ENCODE measurements at regions not wholly inside any gene's neighbourhood (a gene's known extent, or its start where the extent isn't known, plus 50 kb on each side); places are given as distances from the start of the nearest gene placed in this dataset.

GRCh38 chr1:90190523-90190922, 195.6 kb downstream of the ZNF326 start:
- DNase-seq: no peak

GRCh38 chr1:90189889-90190288, 195.0 kb downstream of the ZNF326 start:
- DNase-seq: no peak

DNA sequence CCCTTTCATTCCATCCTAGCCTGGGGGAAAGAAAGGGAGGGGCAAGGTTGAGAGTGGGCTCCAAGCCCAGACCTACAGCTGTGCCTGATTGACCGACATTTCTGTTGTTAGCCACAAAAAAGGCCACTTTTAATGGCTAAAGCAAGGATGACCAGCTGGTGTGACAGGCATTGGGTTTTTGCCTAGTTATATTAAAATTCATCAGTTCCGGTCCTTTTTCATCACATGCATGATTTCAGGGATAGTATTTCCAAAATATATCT, 192.3 kb downstream of the ZNF326 start:
- DNase-seq: no peak

DNA sequence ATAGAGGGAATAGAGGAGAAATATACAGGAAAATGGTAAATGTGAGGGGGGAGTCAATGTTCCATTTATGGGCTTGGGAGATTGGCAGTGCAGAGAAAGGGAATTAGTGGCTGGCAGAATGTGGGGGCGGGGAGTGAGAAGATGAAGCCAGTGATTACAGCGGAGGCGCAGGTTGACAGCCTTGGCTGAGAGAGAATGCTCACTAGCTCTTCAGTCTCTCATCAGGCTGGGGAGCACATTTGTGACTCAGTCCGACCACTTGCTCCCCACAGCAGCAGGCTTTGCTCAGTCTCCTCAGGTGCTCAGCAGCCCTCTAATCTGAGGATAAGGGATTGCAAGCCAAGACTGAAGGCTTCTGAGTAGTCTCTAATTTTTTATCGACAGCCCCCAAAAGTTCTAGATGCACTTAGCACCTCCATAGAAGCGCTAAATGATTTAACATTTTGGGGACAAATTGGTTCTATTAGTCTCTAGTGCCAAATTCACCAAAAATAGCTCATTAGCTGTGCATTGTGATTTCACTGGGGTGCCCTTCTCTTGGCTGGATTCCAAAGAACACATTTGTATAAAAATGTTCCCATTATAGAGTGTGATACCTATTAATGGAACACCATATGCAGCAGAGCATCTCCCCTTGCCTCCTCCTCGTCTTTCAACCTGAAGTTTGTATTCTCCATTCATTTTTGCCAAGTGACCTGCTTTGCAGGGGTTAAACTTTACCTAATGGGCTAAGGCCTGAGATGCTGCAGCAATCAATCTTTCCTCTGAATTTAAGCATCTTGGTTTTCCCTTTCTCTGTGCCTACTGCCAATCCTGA, 191.8 kb downstream of the ZNF326 start:
- DNase-seq: no peak

DNA sequence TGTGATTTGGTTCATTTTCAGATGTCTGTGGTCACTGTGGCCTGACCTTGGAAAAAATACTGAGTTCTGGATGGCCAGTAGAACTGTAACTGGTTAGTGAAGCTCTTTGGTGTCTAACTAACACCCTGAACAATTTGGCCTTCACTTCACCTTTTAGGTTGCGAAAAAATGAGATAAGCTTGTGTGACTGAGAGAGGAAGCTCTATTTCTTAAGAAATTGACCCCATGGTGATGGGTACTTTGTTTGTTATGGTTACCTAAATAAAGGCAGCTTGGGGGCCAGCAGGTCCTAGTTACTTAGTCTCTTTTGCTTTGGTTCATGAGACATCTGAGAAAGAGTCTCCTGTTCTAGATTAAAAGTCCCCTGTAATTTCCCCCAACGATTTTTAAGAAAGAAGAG, 181.6 kb downstream of the ZNF326 start:
- no peak for DNase-seq

DNA sequence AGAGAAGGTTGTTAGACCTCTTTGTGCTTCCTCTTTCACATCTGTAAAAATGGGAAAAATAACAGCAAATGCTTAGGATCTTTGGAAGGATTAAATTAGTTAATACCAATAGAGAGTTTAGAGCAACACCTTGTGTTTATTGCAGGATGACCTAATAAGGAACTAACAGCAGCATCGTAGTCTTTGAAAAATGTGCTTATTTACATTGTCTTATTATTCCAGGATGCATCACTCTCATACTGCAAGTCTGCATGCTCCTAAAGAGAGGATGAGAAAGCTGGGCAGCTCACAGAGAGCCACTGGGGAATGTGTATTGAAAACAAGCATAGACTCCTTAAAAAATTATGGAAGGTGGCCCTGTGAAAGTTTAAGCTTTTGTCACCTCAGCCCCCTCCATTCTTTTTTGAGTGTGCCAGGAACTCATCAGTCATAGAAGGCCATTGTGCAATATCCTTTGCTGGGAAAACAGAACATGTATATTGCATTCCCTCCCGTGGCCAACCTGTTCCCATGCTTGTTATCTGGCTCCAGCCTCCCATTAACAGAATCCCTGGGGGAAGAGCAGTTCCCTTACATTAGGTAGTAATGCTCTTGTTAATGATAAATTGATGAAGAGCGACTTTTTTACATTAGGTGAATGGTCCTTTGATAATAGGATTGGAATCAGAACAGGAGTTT, 180.7 kb downstream of the ZNF326 start:
- no peak for DNase-seq

DNA sequence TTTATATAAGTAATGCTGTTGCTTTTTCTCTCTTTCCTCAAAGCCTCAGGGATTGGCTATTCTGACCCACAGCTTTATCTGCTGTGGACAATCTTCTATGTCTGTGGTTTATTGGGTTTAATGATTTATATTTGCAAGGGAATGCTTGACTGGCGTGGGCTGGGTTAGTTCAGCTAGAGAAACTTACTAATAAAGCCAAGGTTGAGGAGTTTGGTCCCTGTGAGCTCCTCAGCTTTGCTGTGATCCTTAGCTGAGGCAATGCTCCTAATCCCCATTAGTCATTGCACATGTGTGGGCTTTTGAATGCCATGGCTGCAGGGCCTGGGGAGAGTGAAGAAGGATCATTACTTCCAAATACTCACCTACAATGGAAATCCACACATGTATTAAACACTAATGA, 179.3 kb downstream of the ZNF326 start:
- DNase-seq: no peak

DNA sequence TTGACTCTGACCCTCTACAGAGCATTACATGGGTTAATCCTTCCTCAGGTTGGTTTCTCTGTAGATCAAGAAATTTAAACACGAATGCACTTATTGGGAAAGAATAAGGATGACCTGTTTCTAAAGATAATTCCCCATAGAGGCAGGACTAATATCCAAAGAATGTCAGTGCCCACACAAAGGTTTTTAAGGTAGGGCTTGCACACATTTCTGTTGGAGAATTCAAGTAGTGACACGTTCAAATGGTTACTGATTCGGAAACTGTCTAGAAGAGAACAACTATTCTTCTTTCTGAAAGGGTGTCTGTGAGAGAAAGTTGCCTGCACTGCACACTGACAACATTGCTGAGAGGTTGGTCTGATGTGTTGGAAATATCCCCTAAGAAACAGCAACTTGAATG, 167.3 kb downstream of the ZNF326 start:
- no peak for DNase-seq

DNA sequence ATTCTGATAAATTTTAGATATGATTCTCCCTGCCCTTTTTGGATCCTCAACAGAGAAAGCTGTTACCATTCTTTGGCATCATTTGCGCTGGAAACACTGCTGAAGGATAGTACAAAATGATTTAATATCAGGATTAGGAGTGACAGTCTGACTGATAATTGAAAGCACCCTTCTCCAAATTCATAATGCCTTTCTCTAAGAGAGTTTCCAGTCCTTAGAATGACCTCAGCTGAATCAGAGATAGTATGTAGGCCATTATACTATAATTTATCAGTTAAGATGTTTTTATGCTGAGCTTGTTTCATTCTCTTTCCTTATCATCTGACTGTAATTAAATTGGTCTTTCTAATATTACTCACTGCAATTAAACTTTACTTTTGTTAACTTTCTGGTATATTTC, 166.7 kb downstream of the ZNF326 start:
- no peak for DNase-seq

DNA sequence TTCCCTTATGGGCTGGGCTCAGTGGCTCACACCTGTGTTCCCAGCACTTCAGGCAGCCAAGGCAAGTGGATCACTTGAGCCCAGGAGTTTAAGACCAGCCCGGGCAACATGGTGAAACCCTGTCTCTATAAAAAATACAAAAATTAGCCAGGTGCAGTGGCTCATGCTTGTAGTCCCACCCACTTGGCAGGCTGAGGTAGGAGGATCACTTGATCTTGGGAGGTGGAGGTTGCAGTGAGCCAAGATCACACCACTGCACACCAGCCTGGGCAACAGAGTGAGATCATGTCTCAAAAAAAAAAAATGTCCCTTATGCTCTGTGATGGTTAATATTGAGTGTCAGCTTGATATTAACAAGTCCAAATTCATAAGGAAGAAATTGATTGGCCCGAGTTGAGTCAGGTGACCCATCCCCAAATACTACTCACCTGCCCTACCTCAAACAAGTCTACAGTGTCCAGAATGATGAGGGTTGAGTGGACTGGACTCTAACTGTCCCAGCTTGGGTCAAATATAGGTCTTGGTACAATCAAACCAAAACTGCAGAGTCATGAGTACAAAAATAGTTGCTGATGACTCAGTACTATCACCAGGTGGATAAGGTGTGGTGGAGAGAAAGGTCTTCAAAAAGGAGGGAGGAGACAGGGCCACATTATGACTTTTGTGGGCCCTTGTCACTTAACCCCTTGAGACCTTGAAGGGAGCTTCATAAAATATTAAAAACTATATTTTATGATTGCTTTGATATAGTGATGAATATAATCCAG, 161.0 kb downstream of the ZNF326 start:
- no peak for DNase-seq

DNA sequence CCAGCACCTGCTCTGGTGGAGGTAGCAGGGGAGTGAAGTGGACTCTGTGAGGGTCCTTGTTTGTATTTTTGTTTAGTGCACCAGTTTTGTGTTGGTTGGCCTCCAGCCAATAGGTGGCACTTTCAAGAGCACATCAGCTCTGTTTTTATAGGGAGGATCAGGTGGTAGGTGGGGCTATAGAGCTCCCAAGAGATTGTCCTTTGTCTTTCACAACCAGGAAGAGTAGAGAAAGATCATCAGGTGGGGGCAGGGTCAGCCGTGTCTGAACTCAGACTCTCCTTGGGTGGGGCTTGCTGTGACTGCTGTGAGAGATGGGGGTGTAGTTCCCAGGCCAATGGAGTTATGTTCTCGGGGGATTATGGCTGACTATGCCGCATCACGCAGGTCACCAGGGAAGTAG, 159.8 kb downstream of the ZNF326 start:
- no peak for DNase-seq

GRCh38 chr1:90149101-90149500, 154.2 kb downstream of the ZNF326 start:
- no peak for DNase-seq

GRCh38 chr1:90147093-90147492, 152.2 kb downstream of the ZNF326 start:
- no peak for DNase-seq

- DNase-seq: no peak
Measured at GRCh38 chr1:90144820-90145219, 149.9 kb downstream of the ZNF326 start.

DNA sequence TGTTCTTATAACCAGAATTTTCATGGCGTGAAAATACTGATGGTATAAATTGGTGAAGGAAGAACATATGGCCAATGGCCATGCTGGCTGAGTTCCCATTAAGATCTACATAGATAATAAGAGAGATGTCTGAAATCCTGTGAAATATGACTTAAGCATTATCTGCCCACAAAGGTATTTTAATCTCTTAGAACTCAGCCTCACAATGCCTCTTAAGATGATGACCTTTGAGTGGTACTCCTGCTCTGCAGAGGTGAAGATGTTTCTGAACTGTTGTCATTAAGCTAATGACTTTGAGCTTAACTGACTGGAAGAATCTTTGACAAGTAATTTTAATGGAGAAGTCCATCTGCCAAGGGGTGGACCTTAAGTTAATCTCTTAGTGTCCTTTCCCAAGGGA, 148.7 kb downstream of the ZNF326 start:
- no peak for DNase-seq

DNA sequence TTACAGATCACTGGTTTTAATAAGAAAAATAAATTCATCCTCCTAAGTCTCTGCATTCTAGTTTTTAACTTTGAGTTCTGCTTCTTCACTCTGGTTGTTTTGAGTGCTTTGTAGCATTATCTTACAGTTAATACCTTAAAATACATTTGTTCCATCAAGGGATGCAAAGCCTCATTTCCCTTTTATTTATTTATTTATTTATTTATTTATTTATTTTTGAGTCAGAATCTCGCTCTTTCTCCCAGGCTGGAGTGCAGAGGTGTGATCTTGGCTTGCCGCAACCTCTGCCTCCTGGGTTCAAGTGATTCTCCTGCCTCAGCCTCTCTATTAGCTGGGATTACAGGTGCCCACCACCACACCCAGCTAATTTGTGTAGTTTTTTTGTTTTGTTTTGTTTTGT, 147.8 kb downstream of the ZNF326 start:
- DNase-seq: no peak

DNA sequence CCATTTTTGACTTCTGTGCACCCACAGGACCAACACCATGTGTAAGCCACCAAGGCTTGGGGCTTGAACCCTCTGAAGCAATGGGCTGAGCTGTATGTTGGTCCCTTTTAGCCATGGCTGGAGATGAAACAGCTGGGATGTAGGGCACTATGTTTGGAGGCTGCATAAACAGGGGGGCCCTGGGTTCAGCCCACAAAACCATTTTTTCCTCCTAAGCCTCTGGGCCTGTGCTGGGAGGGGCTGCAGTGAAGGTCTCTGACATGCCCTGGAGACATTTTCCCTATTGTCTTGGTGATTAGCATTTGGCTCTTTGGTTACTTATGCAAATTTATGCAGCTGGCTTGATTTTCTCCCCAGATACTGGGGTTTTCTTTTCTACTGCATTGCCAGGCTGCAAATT, 144.9 kb downstream of the ZNF326 start:
- no peak for DNase-seq

GRCh38 chr1:90135286-90135685, 140.4 kb downstream of the ZNF326 start:
- no peak for DNase-seq

- DNase-seq: no peak
Measured at GRCh38 chr1:90134175-90134955, 139.5 kb downstream of the ZNF326 start.

GRCh38 chr1:90133133-90133532, 138.2 kb downstream of the ZNF326 start:
- DNase-seq: no peak

- DNase-seq: no peak
Measured at GRCh38 chr1:90132306-90132705, 137.4 kb downstream of the ZNF326 start.

DNA sequence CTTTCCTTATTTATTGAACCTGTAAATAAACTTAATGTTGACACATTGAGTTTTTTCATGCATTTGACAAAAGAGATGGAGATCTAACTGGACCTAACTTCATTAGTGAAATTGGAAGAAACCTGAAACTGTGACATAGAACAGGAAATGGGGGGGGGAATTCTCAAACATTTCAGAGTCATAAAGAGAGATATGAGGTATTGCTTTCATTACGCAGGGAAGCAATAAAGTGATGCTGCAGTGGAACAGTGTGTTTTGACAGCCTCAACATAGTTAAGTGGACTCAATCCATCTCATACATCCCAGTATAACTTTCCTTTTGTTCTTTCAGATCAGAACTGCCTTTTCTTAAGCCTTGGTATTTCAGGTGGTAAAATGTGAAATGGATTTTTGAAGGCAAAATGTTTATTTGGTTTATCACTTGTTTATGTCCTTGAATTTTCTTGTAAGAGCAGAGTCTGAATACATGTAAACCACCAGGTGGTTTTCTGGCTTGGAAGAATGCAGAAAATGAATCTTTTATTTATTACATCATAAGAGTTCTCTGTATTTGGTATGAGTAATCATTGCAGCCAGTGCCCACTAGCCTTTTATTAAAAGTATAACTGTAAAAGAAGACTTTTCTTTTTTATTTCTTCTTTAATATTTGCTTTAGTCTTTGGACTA, 132.5 kb downstream of the ZNF326 start:
- no peak for DNase-seq

GRCh38 chr1:90126834-90127233, 131.9 kb downstream of the ZNF326 start:
- DNase-seq: no peak

Measured in hindlimb muscle (tissue), 1 donor.